HT-29 (cell line): ENCODE measurements at regions not wholly inside any gene's neighbourhood (a gene's known extent, or its start where the extent isn't known, plus 50 kb on each side); places are given as distances from the start of the nearest gene placed in this dataset.
"Not testable (repeated sequence)": the region's sequence is repeated elsewhere in the genome, so short reads cannot be mapped to it uniquely, and the experiment has no call there.

Source experiments
- DNase-seq: peaks from one replicate; pipeline ENCODE4 v3.0.0-alpha.2; 2015; ENCODE audit warnings: low spot score

DNA sequence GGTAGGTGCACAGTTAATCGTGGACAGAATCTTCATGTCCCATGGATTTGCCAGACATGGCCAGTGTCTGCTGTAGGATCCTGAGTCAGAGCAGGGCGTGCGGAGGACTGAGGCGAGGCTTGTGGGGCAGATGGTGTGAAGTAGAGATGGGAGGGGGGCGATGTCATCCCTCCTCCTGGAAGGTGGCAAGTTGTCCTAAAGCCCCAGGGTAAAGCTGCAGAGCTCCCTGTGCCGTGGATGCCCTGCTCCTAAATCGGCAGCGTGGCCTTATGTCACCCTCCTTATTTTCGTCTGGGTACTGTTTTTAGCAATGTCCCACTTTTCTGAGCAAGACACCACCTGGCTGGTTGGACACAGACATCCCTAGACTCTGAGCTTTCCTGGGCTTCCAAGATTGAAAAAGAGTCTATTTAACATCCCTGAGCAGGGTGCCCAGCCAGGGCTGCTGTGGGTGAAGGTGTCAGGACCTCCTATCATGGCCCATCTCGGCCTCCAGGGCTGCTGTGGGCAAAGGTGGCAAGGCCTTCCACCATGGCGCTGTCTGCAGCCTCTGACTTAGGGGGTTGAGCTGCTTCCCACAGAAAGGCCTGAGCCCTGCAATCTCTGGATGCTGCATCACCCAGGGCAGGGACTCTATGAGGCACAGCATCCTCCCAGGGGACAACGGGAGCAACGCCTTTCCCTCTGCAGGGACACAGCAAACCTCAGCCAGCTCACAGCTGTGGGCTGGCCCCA lies 145.4 kb downstream of the TTLL2 start:
- no peak for DNase-seq

DNA sequence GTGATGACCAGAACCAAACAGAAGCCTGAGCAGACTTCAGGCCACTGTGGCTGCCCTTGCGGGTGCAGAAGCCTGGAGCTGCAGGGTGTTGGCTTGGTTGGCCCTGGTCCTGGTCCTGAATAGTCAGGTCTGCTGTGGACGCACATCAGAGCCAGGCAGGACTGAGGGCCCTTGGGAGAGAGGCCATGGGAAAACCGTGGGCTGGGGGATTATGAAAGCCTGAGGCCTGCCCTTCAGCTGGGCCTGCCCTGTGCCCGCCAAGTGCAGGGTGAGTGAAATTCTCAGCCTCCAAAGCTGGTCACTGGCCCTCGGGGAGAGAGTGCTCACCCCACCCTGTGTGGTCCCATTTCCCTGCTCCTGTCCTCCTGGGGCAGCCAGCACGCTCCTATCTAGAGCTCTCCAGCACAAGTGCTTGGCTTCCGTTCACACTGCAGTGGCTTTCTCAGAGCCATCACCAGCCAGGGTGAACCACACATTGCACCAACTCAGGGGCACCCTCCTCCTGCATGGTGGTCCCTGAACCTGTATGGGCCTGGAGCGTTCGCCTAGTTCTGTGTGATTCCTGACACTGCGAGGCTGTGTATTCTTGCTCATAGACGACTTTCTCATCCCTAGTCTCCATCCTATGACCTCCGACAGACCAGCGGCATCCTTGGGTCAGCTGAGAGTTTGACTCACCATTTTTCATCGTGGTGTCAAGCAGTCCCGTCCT lies 146.1 kb downstream of the TTLL2 start:
- DNase-seq = no peak

DNA sequence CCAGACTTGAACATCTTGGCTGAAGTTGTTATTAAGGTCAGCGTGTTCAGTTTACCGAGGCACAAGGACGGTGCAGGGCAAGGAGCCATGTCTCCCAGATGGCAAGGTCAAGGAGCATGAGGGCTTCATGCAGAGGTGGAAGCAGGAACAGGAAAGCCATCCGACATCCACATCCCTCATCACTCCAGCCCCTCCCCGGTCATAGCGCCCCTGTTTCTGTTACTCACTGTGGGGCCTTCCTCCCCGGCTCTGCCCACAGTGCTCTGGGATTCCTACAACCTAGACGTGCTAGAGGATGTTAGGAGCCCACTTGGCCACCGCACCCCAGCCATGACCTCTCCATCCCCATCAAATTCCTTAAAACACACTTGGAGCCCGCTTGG lies 146.7 kb downstream of the TTLL2 start:
- no peak for DNase-seq

DNA sequence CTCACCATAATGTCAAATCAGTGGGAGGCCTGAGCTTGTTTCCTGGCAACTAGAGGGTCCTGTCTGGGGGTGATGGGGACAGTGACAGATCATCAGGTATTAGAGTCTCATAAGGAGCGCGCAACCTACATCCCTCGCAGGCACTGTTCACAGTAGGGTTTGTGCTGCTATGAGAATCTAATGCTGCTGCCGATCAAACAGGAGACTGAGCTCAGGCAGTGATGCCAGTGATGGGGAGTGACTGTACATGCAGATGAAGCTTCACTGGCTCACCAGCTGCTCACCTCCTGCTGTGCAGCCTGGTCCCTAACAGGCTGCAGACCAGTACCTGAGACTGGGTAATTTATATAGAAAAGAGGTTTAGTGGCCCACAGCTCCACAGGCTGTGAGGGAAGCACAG lies 147.3 kb downstream of the TTLL2 start:
- DNase-seq = no peak

DNA sequence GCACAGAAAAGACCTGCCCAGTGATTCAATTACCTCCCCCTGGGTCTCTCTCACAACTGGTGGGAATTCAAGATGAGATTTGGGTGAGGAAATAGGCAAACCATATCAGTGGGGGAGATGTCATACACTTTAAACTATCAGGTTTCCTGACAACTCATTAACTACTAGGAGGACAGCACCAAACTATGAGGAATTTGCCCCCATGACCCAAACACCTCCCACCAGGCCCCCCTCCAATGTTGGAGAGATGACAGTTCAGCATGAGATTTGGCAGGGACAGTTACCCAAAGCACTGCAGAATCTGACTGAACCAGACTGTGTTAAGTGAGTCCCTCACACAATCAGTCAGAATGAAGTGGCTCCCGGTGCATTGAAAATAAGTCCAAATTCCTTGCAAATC lies 148.0 kb downstream of the TTLL2 start:
- no peak for DNase-seq

GRCh38 chr6:167474171-167474570 lies 149.3 kb downstream of the TTLL2 start:
- DNase-seq = no peak

DNA sequence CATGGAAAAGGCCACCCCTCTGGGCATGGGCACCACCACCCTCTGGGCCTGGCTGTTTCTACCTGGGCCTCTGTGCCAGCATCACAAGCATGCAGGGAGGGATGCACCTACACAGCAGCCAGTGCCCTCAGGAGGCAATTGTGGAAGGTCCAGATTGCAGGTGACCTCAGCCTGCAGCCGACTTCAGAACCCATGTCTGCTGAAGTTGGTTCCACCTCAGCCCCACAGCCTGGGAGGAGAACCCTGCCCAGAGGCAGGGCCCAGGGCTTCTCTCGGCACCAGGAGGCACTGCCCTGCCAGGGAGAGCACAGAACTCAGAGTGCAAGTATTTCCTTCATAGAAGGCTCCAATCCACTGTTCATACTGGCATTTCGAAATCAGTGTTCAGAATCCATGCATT lies 149.8 kb downstream of the TTLL2 start:
- DNase-seq = no peak

DNA sequence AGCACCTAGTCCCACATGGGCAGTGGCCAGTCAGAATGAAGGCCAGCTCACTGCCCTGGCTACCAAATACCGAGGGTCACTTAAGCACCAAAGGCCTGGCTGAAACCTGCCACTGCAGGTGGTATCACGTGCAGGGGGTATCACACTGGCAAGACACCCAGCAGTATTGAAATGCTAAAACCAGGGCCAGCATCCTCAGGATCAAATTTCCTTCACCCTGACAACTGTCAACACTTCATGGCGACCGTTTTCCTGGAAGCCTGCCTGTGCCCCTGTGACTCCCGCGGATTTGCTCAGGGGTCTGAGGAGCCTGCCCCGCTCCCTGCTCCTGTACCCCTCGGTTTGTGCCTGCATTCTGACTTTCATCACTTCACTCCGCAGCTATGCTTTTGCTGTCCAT lies 151.1 kb downstream of the TTLL2 start:
- no peak for DNase-seq

GRCh38 chr6:167476844-167477595 lies 152.1 kb downstream of the TTLL2 start:
- DNase-seq = no peak

- DNase-seq = no peak
These were observed 152.8 kb downstream of the TTLL2 start for GRCh38 chr6:167477688-167478087.

- no peak for DNase-seq
These were observed 154.4 kb downstream of the TTLL2 start for GRCh38 chr6:167479301-167479700.

DNA sequence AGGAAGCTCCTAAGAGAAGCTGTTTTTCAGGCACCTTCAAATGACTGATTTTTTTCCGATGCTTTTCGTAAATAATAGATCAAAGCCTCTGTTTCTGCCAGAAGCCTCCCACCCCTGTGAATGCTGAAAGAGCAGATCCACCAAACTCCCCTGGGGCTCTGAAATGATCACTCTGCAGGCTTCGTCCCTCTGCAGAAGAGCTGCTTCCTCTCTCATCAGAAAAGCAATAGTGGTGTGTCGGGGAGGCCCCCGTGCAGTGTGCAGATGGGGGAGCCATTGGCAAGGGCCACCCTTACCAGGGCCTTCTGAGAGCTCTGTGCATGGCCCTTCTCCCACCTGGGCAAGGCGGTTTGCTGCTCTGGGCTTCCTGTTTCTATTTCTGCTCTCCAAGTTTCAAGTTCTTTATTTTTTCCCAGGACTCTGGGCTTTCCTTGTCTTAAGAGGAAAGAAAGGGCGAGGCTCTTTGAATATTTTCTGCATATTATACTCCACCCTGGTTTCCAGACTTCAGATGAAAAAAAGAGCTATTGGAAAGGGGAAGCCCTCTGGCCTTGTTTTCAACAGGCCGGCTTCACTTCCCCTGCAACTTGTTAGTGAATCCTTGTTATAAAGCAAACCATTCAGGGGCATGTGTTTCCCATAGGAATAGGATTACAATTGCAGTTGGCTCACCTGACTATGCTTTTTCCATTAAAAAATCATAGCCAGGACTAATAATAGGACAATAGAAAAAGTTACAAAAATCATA lies 155.2 kb downstream of the TTLL2 start:
- no peak for DNase-seq

DNA sequence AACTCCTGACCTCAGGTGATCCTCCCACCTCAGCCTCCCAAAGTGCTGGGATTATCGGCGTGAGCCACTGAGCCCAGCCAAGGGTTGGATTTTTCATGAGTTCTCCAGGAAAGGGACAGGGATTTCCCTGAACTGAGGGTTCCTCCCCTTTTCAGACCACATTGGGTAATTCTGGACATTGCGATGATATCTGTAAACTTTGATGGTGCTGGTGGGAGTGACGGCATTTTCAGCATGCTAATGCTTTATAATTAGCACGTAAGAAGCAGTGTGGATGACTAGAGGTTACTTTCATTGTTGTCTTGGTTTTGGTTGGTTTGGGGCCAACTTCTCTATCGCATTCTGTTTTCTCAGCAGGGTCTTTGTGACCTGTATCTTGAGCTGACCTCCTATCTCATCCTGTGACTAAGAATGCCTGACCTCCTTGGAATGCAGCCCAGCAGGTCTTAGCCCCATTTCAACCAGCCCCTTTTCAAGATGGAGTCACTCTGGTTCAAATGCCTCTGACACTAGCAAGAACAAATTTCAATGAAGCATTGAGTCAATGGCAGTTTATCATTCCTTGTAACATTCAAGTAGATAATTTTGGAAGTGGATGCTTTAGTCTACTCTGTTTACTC lies 156.5 kb downstream of the TTLL2 start:
- DNase-seq = no peak

- DNase-seq = not testable (repeated sequence)
These were observed 157.9 kb downstream of the TTLL2 start for GRCh38 chr6:167482801-167483200.

DNA sequence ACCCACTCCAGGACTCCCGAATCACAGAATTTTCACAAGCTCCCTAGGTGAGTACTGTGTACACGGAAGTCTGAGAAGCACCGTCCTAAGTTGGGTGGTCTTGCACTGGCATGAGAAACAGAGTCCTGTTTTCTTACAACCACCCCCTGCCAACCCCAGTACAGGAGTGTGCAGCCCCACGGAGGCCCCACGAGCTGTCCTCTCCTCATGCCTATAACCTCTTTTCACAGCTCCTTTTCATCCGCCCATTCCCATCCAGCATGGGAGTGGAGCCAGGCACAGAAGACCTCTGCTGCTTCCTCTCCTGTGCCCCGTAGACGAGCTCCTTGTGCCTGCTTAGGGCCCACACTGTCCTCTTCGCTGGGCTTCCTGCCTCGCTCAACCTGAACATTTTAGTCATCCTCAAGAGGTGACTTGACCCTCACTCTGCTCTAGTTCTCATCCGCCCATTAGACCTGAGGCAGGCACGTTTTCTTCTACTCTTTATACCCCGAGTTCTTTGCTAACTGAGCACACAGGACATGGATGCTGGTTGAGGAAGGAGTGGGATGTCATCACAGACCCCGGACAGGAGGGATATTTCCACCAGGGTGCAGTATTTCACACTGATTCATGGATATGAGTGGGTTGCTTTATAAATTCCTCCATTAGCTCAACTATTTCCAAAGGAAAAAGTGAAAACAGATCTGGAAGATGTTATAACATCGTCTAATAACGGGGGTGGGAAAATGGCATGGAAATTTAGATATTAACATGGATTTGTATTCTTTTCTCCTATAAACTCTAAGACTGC lies 160.5 kb downstream of the TTLL2 start:
- peak; percentile 45 for DNase-seq

DNA sequence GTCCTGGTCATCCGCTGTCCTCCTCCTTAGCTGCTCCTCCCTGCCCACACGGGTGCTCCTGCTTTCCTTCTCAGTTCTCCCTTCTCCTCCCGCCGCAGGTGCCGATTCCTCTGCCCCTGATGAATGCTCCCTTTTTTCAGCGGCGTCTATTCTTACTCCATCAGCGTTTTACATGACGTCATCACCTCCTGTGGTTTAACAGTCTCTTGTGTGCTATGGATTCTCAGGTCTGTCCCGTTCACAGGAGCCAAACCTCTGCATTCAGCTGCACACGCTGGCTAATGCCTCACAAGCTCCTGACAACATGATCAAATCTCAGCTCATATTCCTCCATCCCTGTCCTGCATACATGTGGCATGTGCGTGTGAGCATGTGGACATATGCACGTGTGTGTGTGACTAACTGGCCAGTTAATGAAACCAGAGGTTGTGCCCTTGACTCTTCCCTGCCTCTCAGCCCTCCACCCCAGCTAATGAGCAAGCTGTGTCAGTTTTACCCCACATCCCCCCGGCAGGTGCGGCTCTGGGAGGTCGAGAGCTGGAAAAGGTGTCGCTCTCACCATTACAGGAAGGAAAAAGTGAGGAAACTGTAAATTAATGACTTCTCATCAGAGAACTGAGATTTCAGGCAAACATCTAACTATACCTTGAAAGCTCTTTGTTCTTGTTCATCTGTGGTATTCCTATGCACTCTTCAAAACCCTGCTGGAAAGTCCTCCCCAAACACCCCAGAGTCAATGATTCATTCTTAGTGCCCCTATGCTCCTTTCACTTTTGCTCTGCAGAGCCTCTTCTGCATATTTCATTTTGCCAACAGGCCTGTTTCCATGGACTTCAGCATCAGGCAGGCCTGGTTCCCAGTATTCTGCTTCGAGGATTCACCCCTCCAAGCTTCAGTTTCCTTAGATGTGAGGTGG lies 163.1 kb downstream of the TTLL2 start:
- no peak for DNase-seq

- DNase-seq = no peak
These were observed 166.7 kb downstream of the TTLL2 start for GRCh38 chr6:167491438-167492099.

DNA sequence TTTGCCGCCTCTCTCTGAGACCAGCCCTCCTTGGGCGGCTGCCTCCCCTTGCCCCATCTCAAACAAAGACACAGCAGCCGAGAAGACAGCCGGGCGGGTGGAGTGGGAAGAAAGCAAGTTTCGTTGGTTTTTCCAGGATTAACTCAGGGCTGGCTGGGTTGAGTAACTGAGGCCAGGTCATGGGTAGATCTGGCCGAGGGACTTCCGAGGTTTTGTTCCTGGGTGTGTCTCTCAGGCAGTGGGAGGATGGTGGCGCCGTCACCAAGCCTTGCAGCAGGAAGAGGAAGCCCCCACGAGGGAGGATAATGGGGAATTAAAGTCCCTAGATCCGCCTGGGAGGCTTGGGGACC lies 167.2 kb downstream of the TTLL2 start:
- no peak for DNase-seq

DNA sequence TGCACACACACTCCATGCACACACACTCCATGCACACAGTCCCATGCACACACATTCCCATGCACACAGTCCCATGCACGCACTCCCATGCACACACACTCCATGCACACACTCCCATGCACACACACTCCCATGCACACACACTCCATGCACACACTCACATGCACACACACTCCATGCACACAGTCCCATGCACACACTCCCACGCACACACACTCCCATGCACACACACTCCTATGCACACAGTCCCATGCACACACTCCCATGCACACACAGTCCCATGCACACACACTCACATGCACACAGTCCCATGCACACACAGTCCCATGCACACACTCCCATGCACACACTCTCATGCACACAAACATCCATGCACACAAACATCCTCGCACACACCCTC lies 168.4 kb downstream of the TTLL2 start:
- DNase-seq = no peak
